ENCODE measurements at regions not wholly inside any gene's neighbourhood (a gene's known extent, or its start where the extent isn't known, plus 50 kb on each side); places are given as distances from the start of the nearest gene placed in this dataset.

DNA sequence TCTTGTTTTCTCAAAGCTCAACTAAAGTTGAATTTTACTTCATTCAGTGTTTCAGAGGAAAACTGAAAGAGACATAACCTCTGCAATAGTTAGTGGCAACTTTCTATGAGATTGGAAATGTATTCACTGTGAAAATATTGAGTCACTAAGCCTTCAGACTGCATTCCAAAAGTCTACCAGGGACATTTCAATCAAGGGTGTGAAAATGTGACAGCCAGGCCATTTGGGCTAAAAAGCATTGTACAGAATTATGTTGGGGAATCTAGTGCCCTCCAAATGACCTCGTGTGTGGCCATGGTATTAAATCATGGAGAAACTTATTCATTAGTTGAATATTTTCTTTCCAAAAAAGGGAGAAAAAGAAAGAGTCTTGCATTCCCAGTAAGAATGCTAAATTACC lies 251.9 kb downstream of the GRB14 start:
- Histone ChIP-seq H3K27me3 (ENCODE audit: low read depth) (peaks cover 3% of the 10 kb centered on the region; the same call in 1 of the 2 replicates), H3K4me1 (no peaks in the 10 kb centered on the region), H3K4me3 (no peak overlapping the region), H3K9me3 (no peaks in the 10 kb centered on the region), H3K36me3 (replicated peaks) (no peaks in the 10 kb centered on the region)
- no peak for DNase-seq (ENCODE audit: low spot score in 2 of 2)
- in situ Hi-C loops (cut with MboI; ENCODE audit: low sequenced_read_pairs), result no loop called here

- Histone ChIP-seq H3K27me3 (ENCODE audit: low read depth) (peaks cover 3% of the 10 kb centered on the region; the same call in 1 of the 2 replicates), H3K36me3 (replicated peaks) (no peaks in the 10 kb centered on the region), H3K9me3 (no peaks in the 10 kb centered on the region), H3K4me3 (no peak overlapping the region), H3K4me1 (no peaks in the 10 kb centered on the region)
- no peak for DNase-seq (ENCODE audit: low spot score in 2 of 2)
- in situ Hi-C loops (cut with MboI; ENCODE audit: low sequenced_read_pairs), result no loop called here
These were observed 252.4 kb downstream of the GRB14 start for GRCh38 chr2:164368896-164369295.

- H3K27me3 ChIP-seq (ENCODE audit: low read depth), result peaks cover 10% of the 10 kb centered on the region
- H3K4me3 ChIP-seq, result no peak overlapping the region
- DNase-seq (ENCODE audit: low spot score in 2 of 2), result no peak
- no peaks in the 10 kb centered on the region for H3K4me1 ChIP-seq
- H3K36me3 ChIP-seq (replicated peaks), result no peaks in the 10 kb centered on the region
- in situ Hi-C loops (cut with MboI; ENCODE audit: low sequenced_read_pairs), result no loop called here
- no peaks in the 10 kb centered on the region for H3K9me3 ChIP-seq
These were observed 257.6 kb downstream of the GRB14 start for GRCh38 chr2:164363646-164364045.

DNA sequence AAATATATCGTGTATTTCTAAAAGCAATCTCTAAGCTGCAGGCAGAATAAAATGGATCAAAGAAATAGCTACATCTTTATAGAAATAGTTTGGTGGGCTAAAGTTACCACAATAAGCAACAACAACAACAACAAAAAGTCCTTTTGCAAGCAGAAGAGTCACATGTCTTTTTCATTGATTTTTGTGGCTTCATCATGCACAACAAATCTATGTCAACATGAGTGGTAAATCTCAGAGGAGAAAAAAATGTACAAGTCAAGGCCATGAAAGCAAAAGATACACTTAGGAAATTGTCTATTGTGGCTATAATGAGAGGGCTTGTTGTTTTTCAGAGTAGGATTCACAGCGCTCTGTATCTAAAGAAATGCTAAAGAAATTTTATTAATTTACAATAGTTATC lies 269.7 kb downstream of the GRB14 start:
- in situ Hi-C loops (cut with MboI; ENCODE audit: low sequenced_read_pairs), result no loop called here
- Histone ChIP-seq H3K4me3 (no peak overlapping the region), H3K9me3 (no peaks in the 10 kb centered on the region), H3K36me3 (replicated peaks) (no peaks in the 10 kb centered on the region), H3K27me3 (ENCODE audit: low read depth) (no peaks in the 10 kb centered on the region), H3K4me1 (no peaks in the 10 kb centered on the region)
- DNase-seq (ENCODE audit: low spot score in 2 of 2), result no peak

- Histone ChIP-seq H3K27me3 (ENCODE audit: low read depth) (no peaks in the 10 kb centered on the region), H3K4me3 (no peak overlapping the region), H3K4me1 (no peaks in the 10 kb centered on the region), H3K36me3 (replicated peaks) (no peaks in the 10 kb centered on the region), H3K9me3 (no peaks in the 10 kb centered on the region)
- DNase-seq (ENCODE audit: low spot score in 2 of 2), result no peak
- in situ Hi-C loops (cut with MboI; ENCODE audit: low sequenced_read_pairs), result no loop called here
These were observed 285.3 kb downstream of the GRB14 start for GRCh38 chr2:164335947-164336346.

DNA sequence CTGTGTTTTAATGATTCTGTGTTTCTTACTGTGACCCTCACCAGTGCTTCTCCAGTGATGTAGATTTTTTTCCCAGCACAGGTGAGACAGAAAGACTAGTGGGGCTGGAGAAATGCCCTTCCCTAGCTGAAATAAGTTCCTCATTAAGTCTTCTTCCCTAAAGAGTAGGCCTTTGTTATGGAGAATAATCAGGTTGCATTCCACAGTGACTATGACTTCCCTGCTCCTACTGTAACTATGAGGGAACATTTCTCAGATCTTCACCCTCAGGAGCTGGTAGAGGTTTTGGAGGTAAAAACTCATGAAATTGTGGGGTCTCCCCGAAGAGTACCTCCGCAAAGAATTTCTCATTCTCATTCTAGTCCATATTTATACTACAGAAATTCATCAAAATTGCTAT lies 286.2 kb downstream of the GRB14 start:
- no peak for DNase-seq (ENCODE audit: low spot score in 2 of 2)

GRCh38 chr2:164328310-164328709 lies 293.0 kb downstream of the GRB14 start:
- DNase-seq (ENCODE audit: low spot score in 2 of 2), result no peak
- in situ Hi-C loops (cut with MboI; ENCODE audit: low sequenced_read_pairs), result no loop called here
- H3K36me3 ChIP-seq (replicated peaks), result no peaks in the 10 kb centered on the region
- no peaks in the 10 kb centered on the region for H3K9me3 ChIP-seq
- no peaks in the 10 kb centered on the region for H3K27me3 ChIP-seq (ENCODE audit: low read depth)
- no peak overlapping the region for H3K4me3 ChIP-seq
- no peaks in the 10 kb centered on the region for H3K4me1 ChIP-seq

More for the DNA sequence above, 286.2 kb downstream of the GRB14 start:
- H3K9me3 ChIP-seq, result no peaks in the 10 kb centered on the region
- no peaks in the 10 kb centered on the region for H3K36me3 ChIP-seq (replicated peaks)
- H3K4me1 ChIP-seq, result no peaks in the 10 kb centered on the region
- in situ Hi-C loops (cut with MboI; ENCODE audit: low sequenced_read_pairs), result no loop called here
- H3K4me3 ChIP-seq, result no peak overlapping the region
- H3K27me3 ChIP-seq (ENCODE audit: low read depth), result no peaks in the 10 kb centered on the region

- no peaks in the 10 kb centered on the region for H3K36me3 ChIP-seq (replicated peaks)
- no peaks in the 10 kb centered on the region for H3K27me3 ChIP-seq (ENCODE audit: low read depth)
- DNase-seq (ENCODE audit: low spot score in 2 of 2), result no peak
- H3K4me3 ChIP-seq, result no peak overlapping the region
- H3K4me1 ChIP-seq, result no peaks in the 10 kb centered on the region
- H3K9me3 ChIP-seq, result no peaks in the 10 kb centered on the region
- in situ Hi-C loops (cut with MboI; ENCODE audit: low sequenced_read_pairs), result no loop called here
These were observed 297.3 kb downstream of the GRB14 start for GRCh38 chr2:164323978-164324377.

- no peaks in the 10 kb centered on the region for H3K27me3 ChIP-seq (ENCODE audit: low read depth)
- no peaks in the 10 kb centered on the region for H3K36me3 ChIP-seq (replicated peaks)
- no peak for DNase-seq (ENCODE audit: low spot score in 2 of 2)
- H3K4me3 ChIP-seq, result no peak overlapping the region
- in situ Hi-C loops (cut with MboI; ENCODE audit: low sequenced_read_pairs), result no loop called here
- H3K4me1 ChIP-seq, result no peaks in the 10 kb centered on the region
- H3K9me3 ChIP-seq, result no peaks in the 10 kb centered on the region; the same call in 1 of the 2 replicates
These were observed 307.1 kb downstream of the GRB14 start for GRCh38 chr2:164314148-164314547.

DNA sequence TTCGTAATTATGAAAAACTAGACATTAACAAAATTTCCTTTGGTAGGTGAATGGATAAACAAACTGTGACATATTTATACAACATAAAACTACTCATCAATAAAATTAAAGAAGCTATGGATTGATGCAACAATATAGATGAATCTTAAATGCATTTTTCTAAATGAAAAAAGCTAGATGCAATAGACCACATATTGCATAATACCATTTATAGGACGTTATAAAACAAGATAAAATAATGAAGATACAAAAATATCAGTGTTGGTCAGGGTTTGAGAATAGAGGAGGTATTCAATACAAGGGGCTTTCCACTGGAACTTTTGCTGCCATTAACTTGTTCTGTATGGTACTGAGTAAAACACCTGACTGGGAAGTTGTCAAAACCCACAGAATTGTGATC lies 314.4 kb downstream of the GRB14 start:
- in situ Hi-C loops (cut with MboI; ENCODE audit: low sequenced_read_pairs), result no loop called here
- DNase-seq (ENCODE audit: low spot score in 2 of 2), result no peak
- H3K4me1 ChIP-seq, result no peaks in the 10 kb centered on the region
- no peak overlapping the region for H3K4me3 ChIP-seq
- no peaks in the 10 kb centered on the region for H3K36me3 ChIP-seq (replicated peaks)
- H3K9me3 ChIP-seq, result no peaks in the 10 kb centered on the region
- 0 out of 2 replicates have a peak, but pooled peaks cover 2% of the 10 kb centered on the region for H3K27me3 ChIP-seq (ENCODE audit: low read depth)

DNA sequence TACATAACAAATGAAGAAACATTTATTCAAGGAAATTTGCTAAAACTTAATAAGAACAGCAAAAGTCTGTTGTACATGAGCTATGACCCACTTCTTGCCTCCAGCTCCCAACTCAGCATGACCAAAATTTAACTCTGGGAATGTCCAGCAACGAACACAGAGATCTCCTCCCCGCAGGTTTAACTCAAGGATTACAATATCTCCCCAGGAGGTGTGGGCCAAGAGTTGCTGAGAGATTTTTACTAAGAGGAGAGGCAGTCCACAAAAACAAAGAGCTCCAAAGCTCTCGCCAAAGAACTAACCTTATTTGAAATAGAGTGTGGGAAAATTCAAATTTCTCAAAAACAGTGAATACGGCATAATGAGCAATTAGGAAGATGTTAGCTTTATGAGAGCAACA lies 318.5 kb downstream of the GRB14 start:
- 0 out of 2 replicates have a peak, but pooled peaks cover 2% of the 10 kb centered on the region for H3K27me3 ChIP-seq (ENCODE audit: low read depth)
- no peak for DNase-seq (ENCODE audit: low spot score in 2 of 2)
- no peaks in the 10 kb centered on the region for H3K9me3 ChIP-seq
- H3K36me3 ChIP-seq (replicated peaks), result no peaks in the 10 kb centered on the region
- in situ Hi-C loops (cut with MboI; ENCODE audit: low sequenced_read_pairs), result no loop called here
- no peaks in the 10 kb centered on the region for H3K4me1 ChIP-seq
- no peak overlapping the region for H3K4me3 ChIP-seq

DNA sequence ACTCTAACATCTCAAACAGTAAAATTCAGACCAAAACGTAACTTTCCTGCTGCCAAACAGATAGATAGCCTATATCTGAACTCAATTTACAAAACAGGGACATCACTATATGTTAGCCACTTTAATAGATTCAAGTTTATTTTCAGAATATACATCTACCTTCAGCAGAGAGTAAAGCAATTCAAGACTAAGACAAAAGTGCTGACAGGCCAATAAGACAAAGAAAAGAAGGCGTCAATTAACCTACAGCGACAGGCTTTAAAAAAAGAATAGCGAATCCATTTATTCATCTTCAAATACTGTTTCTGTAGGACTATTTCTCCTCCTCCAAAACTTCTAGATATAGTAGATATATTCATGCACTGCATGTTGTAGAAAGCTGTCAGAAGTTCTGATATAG lies 333.0 kb downstream of the GRB14 start:
- in situ Hi-C loops (cut with MboI; ENCODE audit: low sequenced_read_pairs), result no loop called here
- H3K4me3 ChIP-seq, result no peak overlapping the region
- no peaks in the 10 kb centered on the region for H3K27me3 ChIP-seq (ENCODE audit: low read depth)
- no peaks in the 10 kb centered on the region for H3K36me3 ChIP-seq (replicated peaks)
- H3K9me3 ChIP-seq, result no peaks in the 10 kb centered on the region
- DNase-seq (ENCODE audit: low spot score in 2 of 2), result no peak
- no peaks in the 10 kb centered on the region for H3K4me1 ChIP-seq

- H3K27me3 ChIP-seq (ENCODE audit: low read depth), result no peaks in the 10 kb centered on the region
- no peaks in the 10 kb centered on the region for H3K36me3 ChIP-seq (replicated peaks)
- no peak overlapping the region for H3K4me3 ChIP-seq
- H3K9me3 ChIP-seq, result no peaks in the 10 kb centered on the region
- H3K4me1 ChIP-seq, result no peaks in the 10 kb centered on the region
- no peak for DNase-seq (ENCODE audit: low spot score in 2 of 2)
- in situ Hi-C loops (cut with MboI; ENCODE audit: low sequenced_read_pairs), result no loop called here
These were observed 334.2 kb downstream of the GRB14 start for GRCh38 chr2:164287056-164287455.

GRCh38 chr2:164285576-164285975 lies 335.7 kb downstream of the GRB14 start:
- H3K4me3 ChIP-seq, result no peak overlapping the region
- H3K4me1 ChIP-seq, result no peaks in the 10 kb centered on the region
- no peaks in the 10 kb centered on the region for H3K9me3 ChIP-seq
- H3K36me3 ChIP-seq (replicated peaks), result no peaks in the 10 kb centered on the region
- H3K27me3 ChIP-seq (ENCODE audit: low read depth), result no peaks in the 10 kb centered on the region
- DNase-seq (ENCODE audit: low spot score in 2 of 2), result no peak
- in situ Hi-C loops (cut with MboI; ENCODE audit: low sequenced_read_pairs), result no loop called here

DNA sequence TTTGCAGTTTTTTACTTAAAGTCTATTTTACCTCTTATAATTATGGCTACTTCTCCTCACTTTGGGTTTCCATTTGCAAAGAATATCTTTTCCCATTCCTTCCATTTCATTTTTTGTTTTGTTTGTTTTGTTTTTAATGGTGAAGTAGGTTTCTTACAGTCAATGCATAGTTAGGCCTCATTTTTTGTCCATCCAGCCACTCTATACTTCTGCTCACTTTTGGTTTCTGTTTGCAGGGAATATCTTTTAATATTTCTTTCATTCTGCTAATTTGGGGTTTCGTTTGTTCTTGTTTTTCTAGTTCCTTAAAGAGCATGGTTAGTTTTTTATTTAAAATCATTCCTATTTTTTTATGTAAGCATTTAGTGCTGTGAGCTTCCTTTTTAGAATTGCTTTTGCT lies 339.4 kb downstream of the GRB14 start:
- Histone ChIP-seq H3K4me3 (no peak overlapping the region), H3K27me3 (ENCODE audit: low read depth) (no peaks in the 10 kb centered on the region), H3K9me3 (no peaks in the 10 kb centered on the region), H3K36me3 (replicated peaks) (no peaks in the 10 kb centered on the region), H3K4me1 (no peaks in the 10 kb centered on the region)
- in situ Hi-C loops (cut with MboI; ENCODE audit: low sequenced_read_pairs), result no loop called here
- no peak for DNase-seq (ENCODE audit: low spot score in 2 of 2)
